ENCODE measurements at regions not wholly inside any gene's neighbourhood (a gene's known extent, or its start where the extent isn't known, plus 50 kb on each side); places are given as distances from the start of the nearest gene placed in this dataset.

DNA sequence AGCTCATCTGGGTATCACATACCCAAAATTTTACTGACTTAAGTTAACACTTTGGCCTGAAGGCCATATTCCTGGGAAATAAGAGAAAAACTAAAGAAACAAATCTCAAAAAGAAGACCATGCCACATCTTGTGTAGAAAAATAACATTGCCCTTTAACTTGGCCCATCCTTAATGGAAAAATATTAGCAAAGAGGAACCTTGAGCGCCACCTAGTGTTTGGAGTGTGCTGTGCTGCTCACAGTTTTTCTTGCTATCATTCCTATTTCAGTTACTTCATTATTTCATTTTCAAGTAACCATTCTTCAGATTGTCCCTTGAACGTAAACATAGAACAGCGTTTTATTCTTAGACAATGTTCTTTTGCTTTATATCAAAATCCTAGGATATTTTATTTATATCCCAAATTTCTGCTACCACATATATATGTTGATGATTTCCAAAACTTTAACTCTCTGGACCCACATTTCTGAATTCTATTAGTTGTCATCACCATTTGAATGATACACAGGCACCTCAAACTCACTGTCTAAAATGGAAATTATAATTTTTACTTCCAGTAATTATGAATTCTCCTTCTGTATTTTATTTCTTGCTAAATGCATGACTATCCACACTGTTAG is 999.0 kb upstream of the ADGRL3 start:
- TF ChIP-seq TAF1 (IDR thresholded peaks at IDR 0.05; ENCODE audit: borderline replicate concordance, insufficient read depth, low read length): no peak
- no peak for TF ChIP-seq FOXP2 (optimal IDR thresholded peaks at IDR 0.05; ENCODE audit: borderline replicate concordance, extremely low read depth, extremely low read length, insufficient read depth)
- TF ChIP-seq POLR2AphosphoS5 (IDR thresholded peaks at IDR 0.05; ENCODE audit: low read depth, low read length): no peak
- TF ChIP-seq, protein P1, sequence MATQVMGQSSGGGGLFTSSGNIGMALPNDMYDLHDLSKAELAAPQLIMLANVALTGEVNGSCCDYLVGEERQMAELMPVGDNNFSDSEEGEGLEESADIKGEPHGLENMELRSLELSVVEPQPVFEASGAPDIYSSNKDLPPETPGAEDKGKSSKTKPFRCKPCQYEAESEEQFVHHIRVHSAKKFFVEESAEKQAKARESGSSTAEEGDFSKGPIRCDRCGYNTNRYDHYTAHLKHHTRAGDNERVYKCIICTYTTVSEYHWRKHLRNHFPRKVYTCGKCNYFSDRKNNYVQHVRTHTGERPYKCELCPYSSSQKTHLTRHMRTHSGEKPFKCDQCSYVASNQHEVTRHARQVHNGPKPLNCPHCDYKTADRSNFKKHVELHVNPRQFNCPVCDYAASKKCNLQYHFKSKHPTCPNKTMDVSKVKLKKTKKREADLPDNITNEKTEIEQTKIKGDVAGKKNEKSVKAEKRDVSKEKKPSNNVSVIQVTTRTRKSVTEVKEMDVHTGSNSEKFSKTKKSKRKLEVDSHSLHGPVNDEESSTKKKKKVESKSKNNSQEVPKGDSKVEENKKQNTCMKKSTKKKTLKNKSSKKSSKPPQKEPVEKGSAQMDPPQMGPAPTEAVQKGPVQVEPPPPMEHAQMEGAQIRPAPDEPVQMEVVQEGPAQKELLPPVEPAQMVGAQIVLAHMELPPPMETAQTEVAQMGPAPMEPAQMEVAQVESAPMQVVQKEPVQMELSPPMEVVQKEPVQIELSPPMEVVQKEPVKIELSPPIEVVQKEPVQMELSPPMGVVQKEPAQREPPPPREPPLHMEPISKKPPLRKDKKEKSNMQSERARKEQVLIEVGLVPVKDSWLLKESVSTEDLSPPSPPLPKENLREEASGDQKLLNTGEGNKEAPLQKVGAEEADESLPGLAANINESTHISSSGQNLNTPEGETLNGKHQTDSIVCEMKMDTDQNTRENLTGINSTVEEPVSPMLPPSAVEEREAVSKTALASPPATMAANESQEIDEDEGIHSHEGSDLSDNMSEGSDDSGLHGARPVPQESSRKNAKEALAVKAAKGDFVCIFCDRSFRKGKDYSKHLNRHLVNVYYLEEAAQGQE (IDR thresholded peaks at IDR 0.05; ENCODE audit: insufficient read depth in 1 of 2, low read depth in 2 of 2, low read length in 2 of 2): no peak
- no peak for TF ChIP-seq SIN3A (IDR thresholded peaks at IDR 0.05; ENCODE audit: borderline replicate concordance, insufficient read depth, low read length)

DNA sequence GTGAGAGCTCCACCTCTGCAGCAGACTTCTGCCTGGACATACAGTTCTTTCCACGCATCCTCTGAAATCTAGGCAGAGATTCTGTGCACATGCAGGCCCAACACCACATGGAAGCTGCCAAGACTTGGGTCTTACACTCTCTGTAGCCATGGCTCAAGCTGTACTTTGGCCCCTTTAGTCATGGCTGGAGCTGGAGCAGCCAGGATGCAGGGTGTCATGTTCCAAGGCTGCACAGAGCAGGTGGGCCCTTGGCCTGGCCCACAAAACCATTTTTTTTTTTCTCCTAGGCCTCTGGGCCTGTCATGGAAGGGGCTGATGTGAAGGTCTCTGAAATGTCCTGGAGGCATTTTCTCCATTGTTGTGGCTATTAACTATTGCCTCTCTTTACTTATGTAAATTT is 990.5 kb upstream of the ADGRL3 start:
- TF ChIP-seq TAF1 (IDR thresholded peaks at IDR 0.05; ENCODE audit: borderline replicate concordance, insufficient read depth, low read length) (no peak), SIN3A (IDR thresholded peaks at IDR 0.05; ENCODE audit: borderline replicate concordance, insufficient read depth, low read length) (no peak), POLR2AphosphoS5 (IDR thresholded peaks at IDR 0.05; ENCODE audit: low read depth, low read length) (no peak), FOXP2 (optimal IDR thresholded peaks at IDR 0.05; ENCODE audit: borderline replicate concordance, extremely low read depth, extremely low read length, insufficient read depth) (no peak)
- TF ChIP-seq, protein P1 (IDR thresholded peaks at IDR 0.05; ENCODE audit: insufficient read depth in 1 of 2, low read depth in 2 of 2, low read length in 2 of 2): no peak

- TF ChIP-seq TAF1 (IDR thresholded peaks at IDR 0.05; ENCODE audit: borderline replicate concordance, insufficient read depth, low read length) (no peak), FOXP2 (optimal IDR thresholded peaks at IDR 0.05; ENCODE audit: borderline replicate concordance, extremely low read depth, extremely low read length, insufficient read depth) (no peak), POLR2AphosphoS5 (IDR thresholded peaks at IDR 0.05; ENCODE audit: low read depth, low read length) (no peak), SIN3A (IDR thresholded peaks at IDR 0.05; ENCODE audit: borderline replicate concordance, insufficient read depth, low read length) (no peak)
- TF ChIP-seq, protein P1 (IDR thresholded peaks at IDR 0.05; ENCODE audit: insufficient read depth in 1 of 2, low read depth in 2 of 2, low read length in 2 of 2): no peak
These were observed 984.2 kb upstream of the ADGRL3 start for GRCh38 chr4:60215906-60216305.

DNA sequence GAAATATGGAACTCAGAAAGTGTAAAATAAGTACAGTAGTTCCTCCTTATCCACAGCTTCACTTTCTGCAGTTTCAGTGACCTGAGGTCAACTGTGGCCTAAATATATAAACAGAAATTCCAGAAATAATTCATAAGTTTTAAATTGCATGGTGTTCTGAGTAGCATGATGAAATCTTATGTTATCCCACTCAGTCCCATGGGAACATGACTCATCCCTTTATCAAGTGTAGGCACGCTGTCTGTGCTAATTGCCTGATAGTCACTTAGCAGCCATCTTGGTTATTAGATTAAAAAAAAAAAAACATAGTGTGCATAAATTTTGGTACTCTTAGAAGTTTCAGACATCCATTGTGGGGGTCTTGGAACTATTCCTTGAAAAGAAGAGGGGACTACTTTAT is 983.4 kb upstream of the ADGRL3 start:
- TF ChIP-seq SIN3A (IDR thresholded peaks at IDR 0.05; ENCODE audit: borderline replicate concordance, insufficient read depth, low read length): no peak
- TF ChIP-seq POLR2AphosphoS5 (IDR thresholded peaks at IDR 0.05; ENCODE audit: low read depth, low read length): no peak
- no peak for TF ChIP-seq TAF1 (IDR thresholded peaks at IDR 0.05; ENCODE audit: borderline replicate concordance, insufficient read depth, low read length)
- TF ChIP-seq FOXP2 (optimal IDR thresholded peaks at IDR 0.05; ENCODE audit: borderline replicate concordance, extremely low read depth, extremely low read length, insufficient read depth): no peak
- TF ChIP-seq, protein P1 (IDR thresholded peaks at IDR 0.05; ENCODE audit: insufficient read depth in 1 of 2, low read depth in 2 of 2, low read length in 2 of 2): no peak

Measured in PFSK-1 (cell line).